Amniotic epithelial cell (primary cell): ENCODE measurements at regions not wholly inside any gene's neighbourhood (a gene's known extent, or its start where the extent isn't known, plus 50 kb on each side); places are given as distances from the start of the nearest gene placed in this dataset.

Experiments
- DNase-seq: peaks from one replicate; pipeline ENCODE4 v3.0.0-alpha.2; 2010; ENCODE audit warnings: low read depth

DNA sequence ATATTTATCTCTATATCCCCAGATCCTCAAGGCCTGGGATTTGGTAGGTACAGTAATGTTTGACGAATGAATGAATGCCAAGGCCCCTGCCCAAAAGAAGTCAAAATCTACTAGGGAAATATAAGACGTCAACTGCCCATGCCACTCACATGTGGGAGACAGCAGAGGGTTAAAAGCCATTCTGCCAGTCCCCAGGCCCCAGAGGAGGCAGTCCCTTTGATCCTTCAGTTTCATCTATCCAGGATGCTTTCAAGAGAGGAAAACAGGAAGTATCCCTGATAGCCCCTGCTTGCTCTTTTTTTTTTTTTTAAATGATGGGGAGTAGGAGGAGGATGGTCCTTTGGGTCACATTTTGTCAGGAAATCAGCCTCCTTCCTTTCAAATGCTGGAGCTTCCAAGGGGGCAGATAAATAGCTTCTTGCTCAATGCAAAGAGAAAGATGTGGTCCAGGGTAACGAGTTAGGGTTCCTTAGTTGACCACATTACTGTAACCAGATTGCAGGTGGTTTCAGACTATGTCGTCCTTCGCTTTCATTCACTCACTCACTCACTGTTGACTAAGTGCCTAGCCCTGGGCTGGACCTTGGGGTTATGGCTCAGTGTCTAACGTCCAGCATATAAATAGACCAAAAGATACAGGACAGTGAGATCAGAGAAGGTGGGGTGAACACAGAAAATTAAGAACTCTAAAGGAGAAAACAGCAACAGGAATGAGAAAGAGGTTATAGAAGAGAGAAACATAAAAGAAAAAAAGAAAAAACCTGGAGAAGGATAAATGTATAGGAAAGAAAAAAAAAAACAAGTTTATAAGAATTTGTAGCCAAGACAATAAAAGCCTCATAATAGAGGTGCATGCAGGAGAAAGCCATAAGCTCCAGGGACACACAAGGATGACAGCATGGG lies 64.6 kb upstream of the PIM1 start:
- no peak for DNase-seq

DNA sequence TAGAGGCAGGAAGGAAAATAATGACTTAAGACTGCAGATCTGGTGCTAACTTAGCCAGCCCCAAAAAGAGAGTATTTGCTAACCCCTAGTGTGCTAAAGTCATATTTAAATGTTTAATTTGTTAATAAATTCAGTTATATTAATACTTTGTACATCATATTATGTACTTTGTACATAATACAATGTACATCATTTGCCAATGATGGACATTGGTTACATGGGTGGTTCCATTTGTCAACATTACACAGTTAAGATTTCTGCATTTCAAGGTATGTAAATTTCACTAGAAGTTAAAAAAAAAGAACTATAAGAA lies 63.9 kb upstream of the PIM1 start:
- DNase-seq, result no peak

DNA sequence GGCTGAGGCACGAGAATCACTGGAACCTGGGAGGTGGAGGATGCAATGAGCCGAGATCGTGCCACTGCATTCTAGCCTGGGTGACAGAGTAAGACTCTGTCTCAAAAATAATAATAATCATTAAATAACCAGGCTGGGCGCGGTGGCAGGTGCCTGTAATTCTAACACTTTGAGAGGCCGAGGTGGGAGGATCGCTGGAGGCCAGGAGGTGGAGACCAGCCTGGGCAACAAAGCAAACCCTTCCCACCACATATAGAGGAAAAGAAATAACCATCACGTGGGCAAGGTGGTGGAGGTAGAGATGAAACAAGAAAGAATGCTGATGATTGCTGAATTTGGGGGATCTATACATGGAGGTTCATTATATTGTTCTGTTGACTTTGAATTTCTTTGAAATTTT lies 63.4 kb upstream of the PIM1 start:
- DNase-seq, result no peak

DNA sequence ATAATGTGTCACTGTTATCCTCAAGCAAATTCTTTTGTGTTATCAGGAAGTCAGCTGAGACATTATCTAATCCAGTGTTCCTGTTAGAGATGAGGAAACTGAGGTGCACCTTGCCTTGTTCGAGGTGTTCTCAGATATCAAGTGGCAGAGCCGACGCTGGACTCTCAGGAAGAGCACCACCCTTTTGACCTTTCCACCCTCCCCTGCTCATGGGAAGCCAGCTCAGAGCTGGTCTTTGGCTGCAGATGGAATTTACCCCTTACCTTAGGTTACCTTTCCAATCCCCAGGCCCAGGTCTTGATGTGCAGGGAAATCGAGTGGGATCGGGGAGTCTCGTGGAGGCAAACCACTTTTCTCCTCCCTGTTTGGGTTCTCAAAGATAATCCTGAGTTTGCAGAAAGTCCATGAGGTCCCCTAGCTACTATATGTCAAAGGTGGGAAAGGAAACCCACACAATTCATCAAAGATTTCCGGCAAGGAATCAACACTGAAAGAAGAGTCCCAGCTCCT lies 62.9 kb upstream of the PIM1 start:
- no peak for DNase-seq

DNA sequence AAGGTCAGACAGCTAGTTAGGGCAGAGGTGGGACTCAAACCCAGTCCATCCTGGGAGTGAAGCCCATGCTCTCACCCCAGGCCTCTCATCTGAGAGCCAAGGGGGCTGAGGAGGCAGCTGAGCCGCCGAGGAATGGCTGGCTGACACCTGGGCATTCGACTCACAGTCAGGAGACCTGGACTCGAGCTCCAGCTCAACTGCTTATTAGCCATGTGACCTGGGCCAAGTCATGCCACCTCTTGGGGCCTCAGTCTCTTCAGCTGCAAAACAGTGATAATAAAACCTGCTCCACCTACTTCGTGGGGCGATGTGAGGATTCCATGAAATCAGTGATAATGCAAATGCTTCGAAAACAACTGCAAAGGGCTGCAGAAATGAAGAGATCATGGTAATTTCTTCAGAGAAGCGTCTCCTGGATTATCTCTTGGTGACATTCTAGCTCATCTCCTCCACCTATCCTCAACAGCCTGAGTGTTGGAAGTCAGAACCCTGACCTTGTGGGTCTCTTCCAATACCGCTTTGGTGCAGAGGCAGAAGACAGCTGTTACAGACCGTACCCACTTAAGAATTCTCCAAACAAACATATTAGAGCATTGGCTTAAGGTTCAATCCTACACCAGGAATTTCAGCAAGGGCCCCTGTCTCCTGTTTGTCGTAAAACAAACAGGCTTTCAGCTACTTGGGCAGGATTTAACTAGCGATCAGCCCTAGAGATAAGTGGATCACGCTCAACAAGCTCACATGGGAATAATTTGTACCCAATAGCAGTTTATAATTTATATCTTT lies 60.0 kb upstream of the PIM1 start:
- DNase-seq, result no peak

DNA sequence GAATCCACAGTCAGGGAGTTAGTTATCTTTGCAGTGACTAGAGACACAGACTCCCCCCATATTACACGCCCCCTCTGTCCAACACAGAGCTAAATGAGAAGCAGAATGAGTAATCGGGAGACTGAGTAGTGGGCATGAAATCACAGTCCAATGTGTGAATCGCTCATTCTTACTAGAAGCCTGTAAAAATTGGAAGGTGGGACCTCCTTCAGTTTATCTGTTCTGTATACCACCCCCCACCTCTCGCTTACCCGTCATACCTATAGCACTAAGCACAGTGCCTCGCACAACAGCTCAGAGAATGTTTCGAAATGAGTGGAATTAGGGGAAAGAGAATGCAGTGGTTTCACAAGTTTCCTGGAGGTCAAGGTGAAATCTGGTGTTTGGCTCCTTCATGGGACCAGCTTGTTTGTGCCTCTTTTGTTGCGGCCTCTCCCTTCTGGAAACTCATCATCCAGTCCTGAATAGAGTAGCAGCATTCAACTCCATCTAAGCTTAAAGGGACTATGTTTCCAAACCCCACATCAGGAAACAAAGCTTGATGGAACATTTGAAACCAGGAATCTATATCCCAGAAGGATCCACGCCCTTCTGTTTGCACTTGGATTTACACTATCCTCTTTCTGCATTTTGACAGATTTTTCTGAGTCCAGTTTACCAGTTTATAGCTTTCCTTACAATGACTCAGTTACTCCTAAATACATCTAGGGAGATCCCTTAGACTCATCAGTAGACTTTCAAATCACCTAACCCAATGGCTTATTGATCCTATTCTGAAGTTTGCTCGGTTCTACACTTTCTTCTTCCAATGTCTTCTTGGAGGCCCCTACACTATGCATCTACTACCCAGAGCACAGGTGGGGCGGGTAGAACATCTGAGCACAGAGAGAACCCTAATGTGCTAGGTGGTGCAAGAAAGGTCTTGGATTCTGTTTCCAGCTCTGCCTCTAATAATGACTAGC lies 59.2 kb upstream of the PIM1 start:
- peak; percentile 79 for DNase-seq

DNA sequence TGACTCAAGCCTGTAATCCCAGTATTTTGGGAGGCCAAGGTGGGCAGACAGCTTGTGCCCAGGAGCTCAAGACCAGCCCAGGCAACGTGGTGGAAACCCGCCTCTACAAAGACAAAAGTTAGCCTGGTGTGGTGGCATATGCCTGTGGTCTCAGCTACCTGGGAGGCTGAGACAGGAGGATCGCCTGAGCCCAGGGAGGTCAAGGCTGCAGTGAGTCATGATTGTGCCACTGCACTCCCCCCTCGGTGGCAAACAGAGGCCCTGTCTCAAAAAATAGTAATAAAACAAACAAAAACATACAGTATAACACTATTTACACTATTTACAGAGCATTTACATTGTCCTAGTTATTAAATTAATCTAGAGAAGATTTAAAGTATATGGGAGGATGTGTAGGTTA lies 56.0 kb upstream of the PIM1 start:
- no peak for DNase-seq

DNA sequence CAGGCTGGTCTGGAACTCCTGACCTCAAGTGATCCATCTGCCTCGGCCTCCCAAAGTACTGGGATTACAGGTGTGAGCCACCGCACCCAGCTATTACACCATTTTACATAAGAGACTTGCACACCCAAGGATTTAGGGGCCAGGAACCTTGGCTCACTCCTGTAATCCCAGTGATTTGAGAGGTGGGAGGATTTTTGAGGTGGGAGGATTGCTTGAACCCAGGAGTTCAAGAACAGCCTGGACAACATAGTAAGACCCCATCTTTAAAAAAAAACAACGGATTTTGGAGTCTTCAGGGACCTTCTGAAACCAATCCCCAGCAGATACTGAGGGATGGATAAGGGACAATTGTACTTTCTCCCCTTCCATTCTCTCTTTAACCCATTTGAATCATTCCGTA lies 55.3 kb upstream of the PIM1 start:
- DNase-seq, result no peak

DNA sequence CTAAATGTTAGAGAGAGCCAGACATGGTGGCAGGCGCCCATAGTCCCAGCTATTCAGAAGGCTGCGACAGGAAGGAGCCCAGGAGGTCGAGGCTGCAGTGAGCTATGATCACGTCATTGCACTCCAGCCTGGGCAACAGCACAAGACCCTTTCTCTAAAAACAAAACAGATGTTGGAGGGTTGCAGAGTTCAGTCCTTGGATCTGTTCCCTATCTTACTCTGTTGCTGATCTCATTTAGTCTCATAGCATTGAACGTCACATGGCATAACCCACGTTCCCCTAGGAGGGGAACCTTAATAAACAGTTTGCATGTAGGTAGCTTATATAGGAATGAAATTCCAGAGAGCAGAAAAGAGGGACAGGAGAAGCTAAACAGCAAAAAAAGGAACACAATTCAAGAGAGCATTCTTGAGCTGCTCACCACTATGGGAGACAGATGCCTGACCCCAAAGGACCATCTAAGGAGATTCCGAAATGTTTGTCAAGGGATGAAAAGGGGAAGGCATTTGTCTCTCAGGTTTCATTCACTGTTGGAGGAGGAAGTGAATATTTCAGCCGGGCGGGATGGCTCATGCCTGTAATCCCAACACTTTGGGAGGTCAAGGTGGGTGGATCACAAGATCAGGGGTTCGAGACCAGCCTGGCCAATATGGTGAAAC lies 54.6 kb upstream of the PIM1 start:
- DNase-seq, result no peak

DNA sequence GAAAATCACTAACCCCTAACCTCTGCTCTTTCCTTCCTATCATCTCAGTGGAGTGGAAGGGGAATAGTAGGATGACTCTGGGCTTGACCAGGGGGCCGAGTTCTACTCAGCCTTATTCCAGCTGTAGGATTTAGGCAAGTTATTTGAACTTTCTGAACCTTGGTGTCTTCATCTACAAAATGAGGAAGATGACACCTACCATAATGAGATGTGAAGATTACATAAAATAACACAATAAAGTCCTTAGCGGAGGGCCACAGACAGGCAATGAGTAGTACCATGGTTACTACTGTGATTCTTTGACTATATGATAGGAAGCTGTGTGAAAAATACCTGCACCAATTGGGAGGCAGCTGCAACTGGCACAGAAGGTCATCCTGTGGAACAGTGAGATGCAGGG lies 53.6 kb upstream of the PIM1 start:
- DNase-seq, result no peak

DNA sequence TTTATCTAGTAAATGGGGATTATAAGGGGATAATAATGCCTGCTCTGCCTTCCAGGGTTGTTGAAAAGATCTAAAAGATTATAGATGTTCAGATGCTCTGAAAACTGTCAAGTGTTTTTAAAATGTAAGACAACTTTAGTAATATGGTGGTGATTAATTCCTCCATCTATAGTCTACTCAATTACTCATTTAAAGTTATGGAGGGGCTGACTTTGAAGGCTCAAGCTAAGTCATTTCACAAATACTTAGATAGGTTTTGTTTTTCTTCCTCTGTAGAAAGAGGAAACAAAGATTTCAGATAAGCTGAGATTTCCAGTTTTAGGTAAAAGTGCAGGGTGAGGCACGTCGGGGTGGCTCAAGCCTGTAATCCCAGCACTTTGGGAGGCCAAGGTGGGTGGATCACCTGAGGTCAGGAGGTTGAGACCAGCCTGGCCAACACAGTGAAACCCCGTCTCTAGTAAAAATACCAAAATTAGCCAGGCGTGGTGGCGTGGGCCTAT lies 50.5 kb upstream of the PIM1 start:
- no peak for DNase-seq
